WTC11 (cell line): ENCODE measurements at regions not wholly inside any gene's neighbourhood (a gene's known extent, or its start where the extent isn't known, plus 50 kb on each side); places are given as distances from the start of the nearest gene placed in this dataset.
"Not testable (repeated sequence)": the region's sequence is repeated elsewhere in the genome, so short reads cannot be mapped to it uniquely, and the experiment has no call there.

ENCODE experiments used
- CTCF ChIP-seq: fragments of 200-600 bp; IDR thresholded peaks from 2 replicates; pipeline ENCODE4 v1.8.0; 2022; ENCODE audit warnings: antibody characterized with exemption
- ETV6 ChIP-seq: sonication (generic); formaldehyde crosslinking; IDR thresholded peaks from 2 replicates; pipeline ENCODE4 v1.8.1; 2022; ENCODE audit warnings: mild to moderate bottlenecking, missing genetic modification reagents
- FOXJ3 ChIP-seq: sonication (generic); formaldehyde crosslinking; IDR thresholded peaks from 2 replicates; pipeline ENCODE4 v1.9.0; 2021; ENCODE audit warnings: missing genetic modification reagents, mild to moderate bottlenecking, borderline replicate concordance
- JUN ChIP-seq: sonication (generic); formaldehyde crosslinking; IDR thresholded peaks from 2 replicates; pipeline ENCODE4 v1.8.0; 2023; ENCODE audit warnings: mild to moderate bottlenecking, missing genetic modification reagents
- NR2C2 ChIP-seq: sonication (generic); formaldehyde crosslinking; IDR thresholded peaks from 2 replicates; pipeline ENCODE4 v1.8.0; 2022; ENCODE audit warnings: mild to moderate bottlenecking, missing genetic modification reagents
- RELA ChIP-seq: sonication (generic); formaldehyde crosslinking; IDR thresholded peaks from 2 replicates; pipeline ENCODE4 v1.8.1; 2022; ENCODE audit warnings: missing genetic modification reagents, mild to moderate bottlenecking, borderline replicate concordance
- TEAD4 ChIP-seq: sonication (generic); formaldehyde crosslinking; IDR thresholded peaks from 2 replicates; pipeline ENCODE4 v1.8.0; 2022; ENCODE audit warnings: mild to moderate bottlenecking, missing genetic modification reagents
- ZNF232 ChIP-seq: sonication (generic); formaldehyde crosslinking; IDR thresholded peaks from 2 replicates; pipeline ENCODE4 v1.8.0; 2022; ENCODE audit warnings: mild to moderate bottlenecking, missing genetic modification reagents
- ZNF281 ChIP-seq: sonication (generic); formaldehyde crosslinking; IDR thresholded peaks from 2 replicates; pipeline ENCODE4 v1.8.0; 2023; ENCODE audit warnings: mild to moderate bottlenecking, missing genetic modification reagents
- TF ChIP-seq, protein P1 (sequence below): sonication (generic); formaldehyde crosslinking; IDR thresholded peaks from 2 replicates; pipeline ENCODE4 v1.8.1; 2022; ENCODE audit warnings: low read depth, missing genetic modification reagents, borderline replicate concordance
- TF ChIP-seq, protein P2 (sequence below): sonication (generic); formaldehyde crosslinking; IDR thresholded peaks from 2 replicates; pipeline ENCODE4 v1.8.1; 2022; ENCODE audit warnings: mild to moderate bottlenecking, moderate library complexity, missing genetic modification reagents

DNA sequence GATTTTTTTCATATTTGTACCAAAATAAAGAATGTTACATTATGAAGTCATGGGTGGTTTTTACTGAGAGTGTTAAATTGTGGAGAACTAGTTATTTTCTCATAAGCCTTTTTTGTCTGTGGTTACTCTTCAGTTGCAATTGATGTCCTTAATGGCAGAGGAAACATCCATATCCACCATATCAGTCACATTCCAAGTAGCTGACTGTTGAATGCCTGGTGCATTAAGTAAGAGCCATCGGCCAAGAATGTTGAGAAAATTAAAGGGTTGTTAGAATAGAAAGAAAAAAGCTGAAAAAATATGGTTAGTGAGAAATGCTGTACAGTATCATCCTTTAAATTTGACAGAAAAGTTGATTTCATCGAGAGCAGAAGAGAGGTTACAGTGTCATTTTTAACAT is 100.0 kb downstream of the ZNF716 start:
- not testable (repeated sequence) for TF ChIP-seq CTCF; RELA (CRISPR knock-in tag); TEAD4 (CRISPR knock-in tag); NR2C2 (CRISPR knock-in tag); FOXJ3; ZNF281; JUN; ZNF232 (CRISPR knock-in tag); ETV6 (CRISPR knock-in tag)
- TF ChIP-seq, protein P1, sequence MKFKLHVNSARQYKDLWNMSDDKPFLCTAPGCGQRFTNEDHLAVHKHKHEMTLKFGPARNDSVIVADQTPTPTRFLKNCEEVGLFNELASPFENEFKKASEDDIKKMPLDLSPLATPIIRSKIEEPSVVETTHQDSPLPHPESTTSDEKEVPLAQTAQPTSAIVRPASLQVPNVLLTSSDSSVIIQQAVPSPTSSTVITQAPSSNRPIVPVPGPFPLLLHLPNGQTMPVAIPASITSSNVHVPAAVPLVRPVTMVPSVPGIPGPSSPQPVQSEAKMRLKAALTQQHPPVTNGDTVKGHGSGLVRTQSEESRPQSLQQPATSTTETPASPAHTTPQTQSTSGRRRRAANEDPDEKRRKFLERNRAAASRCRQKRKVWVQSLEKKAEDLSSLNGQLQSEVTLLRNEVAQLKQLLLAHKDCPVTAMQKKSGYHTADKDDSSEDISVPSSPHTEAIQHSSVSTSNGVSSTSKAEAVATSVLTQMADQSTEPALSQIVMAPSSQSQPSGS (CRISPR knock-in tag), result not testable (repeated sequence)
- TF ChIP-seq, protein P2, sequence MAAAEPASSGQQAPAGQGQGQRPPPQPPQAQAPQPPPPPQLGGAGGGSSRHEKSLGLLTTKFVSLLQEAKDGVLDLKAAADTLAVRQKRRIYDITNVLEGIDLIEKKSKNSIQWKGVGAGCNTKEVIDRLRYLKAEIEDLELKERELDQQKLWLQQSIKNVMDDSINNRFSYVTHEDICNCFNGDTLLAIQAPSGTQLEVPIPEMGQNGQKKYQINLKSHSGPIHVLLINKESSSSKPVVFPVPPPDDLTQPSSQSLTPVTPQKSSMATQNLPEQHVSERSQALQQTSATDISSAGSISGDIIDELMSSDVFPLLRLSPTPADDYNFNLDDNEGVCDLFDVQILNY (CRISPR knock-in tag), result not testable (repeated sequence)
